Testis (tissue), 2 donors: ENCODE measurements at regions not wholly inside any gene's neighbourhood (a gene's known extent, or its start where the extent isn't known, plus 50 kb on each side); places are given as distances from the start of the nearest gene placed in this dataset.

Experiments used
- DNase-seq: peaks from one replicate; pipeline ENCODE4 v3.0.0-alpha.2; 2019
- H3K27ac ChIP-seq, 2 donors: fragments of 200-600 bp; sonication (generic); one replicate each; pipeline ENCODE4 v1.5.1; 2019
- H3K27me3 ChIP-seq: fragments of 200-600 bp; sonication (generic); one replicate; pipeline ENCODE4 v1.5.1; 2019
- H3K36me3 ChIP-seq: fragments of 200-600 bp; sonication (generic); one replicate; pipeline ENCODE4 v1.5.1; 2017; ENCODE audit warnings: low read depth; ENCODE audit errors: missing control alignments
- H3K4me1 ChIP-seq: fragments of 200-600 bp; sonication (generic); one replicate; pipeline ENCODE4 v1.5.1; 2019
- H3K4me3 ChIP-seq, 2 donors: fragments of 200-600 bp; sonication (generic); one replicate each; pipeline ENCODE4 v1.5.1; 2017 to 2019
- H3K9me3 ChIP-seq: fragments of 200-600 bp; sonication (generic); one replicate; pipeline ENCODE4 v1.5.1; 2017
- CTCF ChIP-seq, 3 experiments: fragments of 450-650 bp in 2 of 3; fragments of 200-600 bp in 1 of 3; sonication (generic) in 1 of 3; IDR thresholded peaks; one replicate each; pipeline ENCODE4 v1.5.1; 2016 to 2019; ENCODE audit warnings: antibody characterized with exemption in 3 of 3, mild to moderate bottlenecking in 2 of 3, moderate library complexity in 1 of 3
- POLR2A ChIP-seq: fragments of 450-650 bp; IDR thresholded peaks from one replicate; pipeline ENCODE4 v1.6.1; 2017; ENCODE audit warnings: antibody characterized with exemption, mild to moderate bottlenecking, moderate library complexity
- WGBS, 2 donors: methylation state at CpG; one replicate each; pipeline ENCODE4 v1.1.5; 2018; 5-methylcytosine and 5-hydroxymethylcytosine counted together
- intact Hi-C: fragments of 100-400 bp; cut with DNase I; formaldehyde crosslinking; loops from one replicate; pipeline ENCODE4 v1.15.1; 2023; ENCODE audit warnings: low total_unique reads

- TF ChIP-seq POLR2A (no peak), CTCF (IDR thresholded peaks at IDR 0.05) (no peak)
- H3K27me3 ChIP-seq = no peaks in the 10 kb centered on the region
- H3K9me3 ChIP-seq = no peaks in the 10 kb centered on the region
- H3K4me3 ChIP-seq = no peak overlapping the region
- H3K36me3 ChIP-seq = no peaks in the 10 kb centered on the region
- intact Hi-C loops = no loop called here
- H3K4me1 ChIP-seq = no peaks in the 10 kb centered on the region
- H3K27ac ChIP-seq = no peak overlapping the region
- WGBS, 2 donors = 58 to 63% methylated on average over 2 of the region's 2 CpGs
- DNase-seq = no peak
These were observed 172.3 kb downstream of the UBE2E3 start for GRCh38 chr2:181152701-181153100.

DNA sequence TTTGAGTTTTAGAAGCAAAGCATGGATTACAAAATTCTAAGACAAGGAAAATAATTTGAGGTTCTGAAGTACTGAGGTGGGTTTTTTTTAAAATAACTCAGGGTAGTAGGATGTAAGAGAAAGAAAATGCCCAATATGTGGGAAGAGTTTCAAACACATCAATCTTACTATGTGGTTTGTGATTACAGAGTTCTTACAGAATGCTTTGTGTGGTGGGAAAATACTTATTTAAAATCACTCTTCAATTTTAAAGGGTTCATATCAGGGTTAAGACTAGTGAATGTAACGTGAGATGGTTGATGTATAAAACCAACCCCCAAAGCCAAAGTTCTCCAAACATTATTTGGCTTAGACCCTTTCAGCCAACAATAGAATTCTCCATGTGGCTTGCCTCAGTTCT is 173.5 kb downstream of the UBE2E3 start:
- DNase-seq = no peak
- no peaks in the 10 kb centered on the region for H3K36me3 ChIP-seq
- no peaks in the 10 kb centered on the region for H3K9me3 ChIP-seq
- H3K4me1 ChIP-seq = no peaks in the 10 kb centered on the region
- intact Hi-C loops = no loop called here
- TF ChIP-seq POLR2A = no peak
- no peak for TF ChIP-seq CTCF (IDR thresholded peaks at IDR 0.05)
- H3K27me3 ChIP-seq = no peaks in the 10 kb centered on the region
- no peak overlapping the region for H3K27ac ChIP-seq
- no peak overlapping the region for H3K4me3 ChIP-seq
- 74 to 89% methylated on average over 1 of the region's 1 CpG for WGBS, 2 donors

GRCh38 chr2:181157326-181157725 is 176.9 kb downstream of the UBE2E3 start:
- Histone ChIP-seq H3K4me1 (no peaks in the 10 kb centered on the region), H3K27me3 (no peaks in the 10 kb centered on the region), H3K27ac (no peak overlapping the region), H3K4me3 (no peak overlapping the region), H3K9me3 (no peaks in the 10 kb centered on the region), H3K36me3 (no peaks in the 10 kb centered on the region)
- intact Hi-C loops = no loop called here
- no peak for TF ChIP-seq POLR2A
- no peak for TF ChIP-seq CTCF (IDR thresholded peaks at IDR 0.05)
- DNase-seq = no peak
- WGBS, 2 donors = 90 to 92% methylated on average over 4 of the region's 4 CpGs

- no peaks in the 10 kb centered on the region for H3K4me1 ChIP-seq
- H3K9me3 ChIP-seq = no peaks in the 10 kb centered on the region
- intact Hi-C loops = no loop called here
- no peak overlapping the region for H3K4me3 ChIP-seq
- TF ChIP-seq POLR2A (no peak), CTCF (IDR thresholded peaks at IDR 0.05) (no peak)
- no peaks in the 10 kb centered on the region for H3K27me3 ChIP-seq
- 74 to 89% methylated on average over 1 of the region's 1 CpG for WGBS, 2 donors
- no peaks in the 10 kb centered on the region for H3K36me3 ChIP-seq
- H3K27ac ChIP-seq = no peak overlapping the region
- DNase-seq = no peak
These were observed 178.0 kb downstream of the UBE2E3 start for GRCh38 chr2:181158427-181158826.

DNA sequence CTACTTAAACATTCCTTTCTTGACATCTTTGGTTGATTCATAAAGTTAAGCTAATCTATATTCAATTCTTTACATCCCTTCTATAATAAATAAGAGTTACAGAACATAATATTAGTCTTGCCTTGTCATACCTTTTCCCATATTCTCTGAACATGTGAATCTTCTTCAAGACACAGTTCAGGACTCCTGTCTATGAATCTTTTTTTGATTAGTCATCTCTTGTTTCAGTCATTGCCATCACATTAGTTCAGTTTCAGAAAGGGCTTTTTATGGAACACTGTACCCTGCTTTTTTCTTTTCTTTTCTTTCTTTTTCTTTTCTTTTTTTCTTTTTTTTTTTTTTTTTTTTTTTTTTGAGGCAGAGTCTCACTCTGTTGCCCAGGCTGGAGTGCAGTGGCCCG is 181.2 kb downstream of the UBE2E3 start:
- no peak overlapping the region for H3K4me3 ChIP-seq
- H3K9me3 ChIP-seq = no peaks in the 10 kb centered on the region
- WGBS, 2 donors = 71 to 92% methylated on average over 1 of the region's 1 CpG
- TF ChIP-seq POLR2A = no peak
- intact Hi-C loops = no loop called here
- H3K36me3 ChIP-seq = no peaks in the 10 kb centered on the region
- DNase-seq = no peak
- no peaks in the 10 kb centered on the region for H3K4me1 ChIP-seq
- H3K27me3 ChIP-seq = no peaks in the 10 kb centered on the region
- no peak overlapping the region for H3K27ac ChIP-seq
